ENCODE measurements at regions not wholly inside any gene's neighbourhood (a gene's known extent, or its start where the extent isn't known, plus 50 kb on each side); places are given as distances from the start of the nearest gene placed in this dataset.
A peak's percentile ranks its signal among the peaks of the same experiment; 100 is the strongest.

GRCh38 chr12:22740656-22741355 is 115.8 kb downstream of the ETNK1 start:
- H3K4me3 ChIP-seq (ENCODE audit: low read length in 2 of 2) = no peak overlapping the region
- no peak for DNase-seq (ENCODE audit: low read depth in 6 of 9, low spot score in 9 of 9)
- WGBS = 95% methylated on average over 4 of the region's 4 CpGs
- H3K36me3 ChIP-seq (ENCODE audit: control insufficient read depth in 2 of 2, insufficient read depth in 2 of 2, low read length in 1 of 2) = no peaks in the 10 kb centered on the region
- no peaks in the 10 kb centered on the region for H3K4me1 ChIP-seq (ENCODE audit: control insufficient read depth in 2 of 2, insufficient read depth in 2 of 2, low read length in 2 of 2)
- no peak overlapping the region for H3K27ac ChIP-seq (ENCODE audit: low read depth in 1 of 2, low read length in 1 of 2)
- no peaks in the 10 kb centered on the region for H3K27me3 ChIP-seq (ENCODE audit: control insufficient read depth in 2 of 2, insufficient read depth in 1 of 2, low read length in 1 of 2)
- H3K9me3 ChIP-seq (ENCODE audit: control insufficient read depth in 2 of 2, insufficient read depth in 1 of 2, low read length in 1 of 2) = peaks cover 0 to 3% of the 10 kb centered on the region in 2 donors

DNA sequence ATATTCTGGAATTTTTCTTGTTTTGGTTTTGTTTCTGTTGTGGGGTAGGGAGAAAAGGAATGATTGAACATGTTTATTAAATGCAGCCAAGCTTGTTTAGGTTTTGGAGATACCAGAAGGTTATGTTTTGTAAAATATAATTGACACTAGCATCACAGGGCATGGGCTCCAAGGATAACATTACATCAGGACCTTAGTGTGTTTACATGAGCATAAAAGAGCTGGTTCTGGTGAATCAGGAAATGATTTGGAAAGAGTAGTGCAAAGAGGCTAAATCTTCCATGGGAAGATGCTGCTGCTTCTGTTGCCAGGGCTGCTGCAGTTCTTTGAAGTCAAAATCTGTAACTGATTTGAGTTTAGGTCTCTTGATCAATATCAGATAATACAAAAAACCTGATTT is 118.7 kb downstream of the ETNK1 start:
- no peak overlapping the region for H3K4me3 ChIP-seq (ENCODE audit: low read length in 2 of 2)
- H3K4me1 ChIP-seq (ENCODE audit: control insufficient read depth in 2 of 2, insufficient read depth in 2 of 2, low read length in 2 of 2) = no peaks in the 10 kb centered on the region
- H3K36me3 ChIP-seq (ENCODE audit: control insufficient read depth in 2 of 2, insufficient read depth in 2 of 2, low read length in 1 of 2) = no peaks in the 10 kb centered on the region
- no peak overlapping the region for H3K27ac ChIP-seq (ENCODE audit: low read depth in 1 of 2, low read length in 1 of 2)
- DNase-seq (ENCODE audit: low read depth in 6 of 9, low spot score in 9 of 9) = no peak
- no peaks in the 10 kb centered on the region for H3K27me3 ChIP-seq (ENCODE audit: control insufficient read depth in 2 of 2, insufficient read depth in 1 of 2, low read length in 1 of 2)
- peaks cover 0 to 3% of the 10 kb centered on the region in 2 donors for H3K9me3 ChIP-seq (ENCODE audit: control insufficient read depth in 2 of 2, insufficient read depth in 1 of 2, low read length in 1 of 2)

DNA sequence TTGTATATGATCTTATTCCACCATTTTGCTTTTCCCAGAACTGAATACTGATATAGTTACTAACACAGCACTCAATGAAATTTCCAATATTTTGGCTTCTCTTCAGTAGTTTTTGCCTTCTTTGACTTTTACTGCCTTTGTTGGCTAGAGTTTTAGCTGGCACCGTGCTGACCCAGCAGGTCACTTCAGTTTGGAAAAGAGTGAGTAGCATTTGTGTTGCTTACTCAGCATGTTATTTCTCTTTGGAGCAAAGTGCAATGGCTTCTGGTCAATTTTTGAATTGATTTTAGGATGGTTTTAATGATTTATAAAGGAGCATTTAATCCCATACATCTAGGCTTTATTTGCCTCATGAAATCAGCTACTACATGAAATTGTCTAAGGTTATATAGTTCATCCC is 119.2 kb downstream of the ETNK1 start:
- Histone ChIP-seq H3K36me3 (ENCODE audit: control insufficient read depth in 2 of 2, insufficient read depth in 2 of 2, low read length in 1 of 2) (no peaks in the 10 kb centered on the region), H3K4me3 (ENCODE audit: low read length in 2 of 2) (no peak overlapping the region), H3K9me3 (ENCODE audit: control insufficient read depth in 2 of 2, insufficient read depth in 1 of 2, low read length in 1 of 2) (peaks cover 0 to 3% of the 10 kb centered on the region in 2 donors), H3K27me3 (ENCODE audit: control insufficient read depth in 2 of 2, insufficient read depth in 1 of 2, low read length in 1 of 2) (no peaks in the 10 kb centered on the region), H3K27ac (ENCODE audit: low read depth in 1 of 2, low read length in 1 of 2) (no peak overlapping the region), H3K4me1 (ENCODE audit: control insufficient read depth in 2 of 2, insufficient read depth in 2 of 2, low read length in 2 of 2) (no peaks in the 10 kb centered on the region)
- WGBS = 93% methylated on average over 1 of the region's 1 CpG
- no peak for DNase-seq (ENCODE audit: low read depth in 6 of 9, low spot score in 9 of 9)

DNA sequence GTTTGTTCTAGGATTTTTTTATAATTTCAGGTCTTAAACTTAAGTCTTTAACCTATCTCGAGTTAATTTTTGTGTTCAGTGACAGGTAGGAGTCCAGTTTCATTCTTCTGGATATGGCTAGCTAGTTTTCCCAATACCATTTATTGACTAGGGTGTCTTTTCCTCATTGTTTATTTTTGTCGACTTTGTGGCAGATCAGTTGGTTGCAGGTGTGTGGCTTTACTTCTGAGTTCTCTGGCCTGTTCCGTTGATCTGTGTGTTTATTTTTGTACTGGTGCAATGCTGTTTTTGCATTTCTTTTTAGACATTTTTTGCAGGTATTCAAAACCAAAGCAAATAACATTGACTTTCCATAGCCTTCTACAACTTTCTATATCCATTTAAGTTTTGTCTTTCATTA is 121.7 kb downstream of the ETNK1 start:
- no peaks in the 10 kb centered on the region for H3K4me1 ChIP-seq (ENCODE audit: control insufficient read depth in 2 of 2, insufficient read depth in 2 of 2, low read length in 2 of 2)
- no peaks in the 10 kb centered on the region for H3K36me3 ChIP-seq (ENCODE audit: control insufficient read depth in 2 of 2, insufficient read depth in 2 of 2, low read length in 1 of 2)
- no peaks in the 10 kb centered on the region for H3K27me3 ChIP-seq (ENCODE audit: control insufficient read depth in 2 of 2, insufficient read depth in 1 of 2, low read length in 1 of 2)
- WGBS = 91% methylated on average over 3 of the region's 3 CpGs
- H3K4me3 ChIP-seq (ENCODE audit: low read length in 2 of 2) = no peak overlapping the region
- H3K27ac ChIP-seq (ENCODE audit: low read depth in 1 of 2, low read length in 1 of 2) = no peak overlapping the region
- H3K9me3 ChIP-seq (ENCODE audit: control insufficient read depth in 2 of 2, insufficient read depth in 1 of 2, low read length in 1 of 2) = peaks cover 2 to 3% of the 10 kb centered on the region in 2 donors
- DNase-seq (ENCODE audit: low read depth in 6 of 9, low spot score in 9 of 9) = no peak

GRCh38 chr12:22755629-22756028 is 130.7 kb downstream of the ETNK1 start:
- Histone ChIP-seq H3K4me1 (ENCODE audit: control insufficient read depth in 2 of 2, insufficient read depth in 2 of 2, low read length in 2 of 2) (no peaks in the 10 kb centered on the region), H3K27ac (ENCODE audit: low read depth in 1 of 2, low read length in 1 of 2) (no peak overlapping the region), H3K4me3 (ENCODE audit: low read length in 2 of 2) (no peak overlapping the region), H3K9me3 (ENCODE audit: control insufficient read depth in 2 of 2, insufficient read depth in 1 of 2, low read length in 1 of 2) (no peaks in the 10 kb centered on the region), H3K27me3 (ENCODE audit: control insufficient read depth in 2 of 2, insufficient read depth in 1 of 2, low read length in 1 of 2) (no peaks in the 10 kb centered on the region), H3K36me3 (ENCODE audit: control insufficient read depth in 2 of 2, insufficient read depth in 2 of 2, low read length in 1 of 2) (no peaks in the 10 kb centered on the region)
- DNase-seq (ENCODE audit: low read depth in 6 of 9, low spot score in 9 of 9) = no peak
- WGBS = 35% methylated on average over 1 of the region's 1 CpG

- no peaks in the 10 kb centered on the region for H3K9me3 ChIP-seq (ENCODE audit: control insufficient read depth in 2 of 2, insufficient read depth in 1 of 2, low read length in 1 of 2)
- H3K4me3 ChIP-seq (ENCODE audit: low read length in 2 of 2) = no peak overlapping the region
Observed at GRCh38 chr12:22759769-22760674, 135.1 kb downstream of the ETNK1 start.

GRCh38 chr12:22765421-22766130 is 140.6 kb downstream of the ETNK1 start:
- 91% methylated on average over 15 of the region's 15 CpGs for WGBS
- H3K4me1 ChIP-seq (ENCODE audit: control insufficient read depth in 2 of 2, insufficient read depth in 2 of 2, low read length in 2 of 2) = no peaks in the 10 kb centered on the region

More at GRCh38 chr12:22759769-22760674, 135.1 kb downstream of the ETNK1 start:
- Histone ChIP-seq H3K27ac (ENCODE audit: low read depth in 1 of 2, low read length in 1 of 2) (peak overlapping the region; percentile 26 to 57), H3K4me1 (ENCODE audit: control insufficient read depth in 2 of 2, insufficient read depth in 2 of 2, low read length in 2 of 2) (no peaks in the 10 kb centered on the region), H3K27me3 (ENCODE audit: control insufficient read depth in 2 of 2, insufficient read depth in 1 of 2, low read length in 1 of 2) (no peaks in the 10 kb centered on the region), H3K36me3 (ENCODE audit: control insufficient read depth in 2 of 2, insufficient read depth in 2 of 2, low read length in 1 of 2) (no peaks in the 10 kb centered on the region)
- 88% methylated on average over 8 of the region's 8 CpGs for WGBS
- no peak for DNase-seq (ENCODE audit: low read depth in 6 of 9, low spot score in 9 of 9)

DNA sequence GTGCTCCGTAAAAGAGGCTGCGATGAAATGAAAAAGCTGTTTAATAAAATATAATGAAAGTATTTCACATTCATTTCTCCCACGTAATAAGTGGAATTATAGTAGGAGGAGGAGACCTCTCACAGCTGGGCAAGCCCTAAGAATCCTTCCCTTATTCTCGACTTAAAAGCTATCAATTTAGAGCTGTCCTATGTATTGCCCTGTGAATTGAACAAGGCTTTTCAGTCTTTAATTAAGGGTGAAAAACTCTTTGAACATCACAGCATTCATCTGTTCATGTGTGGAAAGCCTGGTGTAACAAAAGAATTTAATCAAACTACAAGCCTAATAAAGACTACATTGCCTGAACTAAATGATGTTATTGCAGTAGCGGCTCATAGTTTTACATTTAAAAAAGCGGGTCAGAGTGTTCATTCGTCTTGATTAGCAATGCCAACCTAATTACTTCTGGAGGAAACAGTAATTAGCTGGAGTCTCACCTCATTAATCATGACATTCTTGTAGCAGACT is 142.0 kb downstream of the ETNK1 start:
- H3K27ac ChIP-seq (ENCODE audit: low read depth in 1 of 2, low read length in 1 of 2) = no peak overlapping the region
- 90% methylated on average over 7 of the region's 7 CpGs for WGBS
- no peak overlapping the region for H3K4me3 ChIP-seq (ENCODE audit: low read length in 2 of 2)
- no peak for DNase-seq (ENCODE audit: low read depth in 6 of 9, low spot score in 9 of 9)
- no peaks in the 10 kb centered on the region for H3K27me3 ChIP-seq (ENCODE audit: control insufficient read depth in 2 of 2, insufficient read depth in 1 of 2, low read length in 1 of 2)
- H3K4me1 ChIP-seq (ENCODE audit: control insufficient read depth in 2 of 2, insufficient read depth in 2 of 2, low read length in 2 of 2) = no peaks in the 10 kb centered on the region
- H3K9me3 ChIP-seq (ENCODE audit: control insufficient read depth in 2 of 2, insufficient read depth in 1 of 2, low read length in 1 of 2) = no peaks in the 10 kb centered on the region
- no peaks in the 10 kb centered on the region for H3K36me3 ChIP-seq (ENCODE audit: control insufficient read depth in 2 of 2, insufficient read depth in 2 of 2, low read length in 1 of 2)

More at GRCh38 chr12:22765421-22766130, 140.6 kb downstream of the ETNK1 start:
- no peaks in the 10 kb centered on the region for H3K27me3 ChIP-seq (ENCODE audit: control insufficient read depth in 2 of 2, insufficient read depth in 1 of 2, low read length in 1 of 2)
- H3K27ac ChIP-seq (ENCODE audit: low read depth in 1 of 2, low read length in 1 of 2) = no peak overlapping the region
- H3K36me3 ChIP-seq (ENCODE audit: control insufficient read depth in 2 of 2, insufficient read depth in 2 of 2, low read length in 1 of 2) = no peaks in the 10 kb centered on the region
- no peak overlapping the region for H3K4me3 ChIP-seq (ENCODE audit: low read length in 2 of 2)
- H3K9me3 ChIP-seq (ENCODE audit: control insufficient read depth in 2 of 2, insufficient read depth in 1 of 2, low read length in 1 of 2) = no peaks in the 10 kb centered on the region
- no peak for DNase-seq (ENCODE audit: low read depth in 6 of 9, low spot score in 9 of 9)
